ENCODE measurements at regions not wholly inside any gene's neighbourhood (a gene's known extent, or its start where the extent isn't known, plus 50 kb on each side); places are given as distances from the start of the nearest gene placed in this dataset.

DNA sequence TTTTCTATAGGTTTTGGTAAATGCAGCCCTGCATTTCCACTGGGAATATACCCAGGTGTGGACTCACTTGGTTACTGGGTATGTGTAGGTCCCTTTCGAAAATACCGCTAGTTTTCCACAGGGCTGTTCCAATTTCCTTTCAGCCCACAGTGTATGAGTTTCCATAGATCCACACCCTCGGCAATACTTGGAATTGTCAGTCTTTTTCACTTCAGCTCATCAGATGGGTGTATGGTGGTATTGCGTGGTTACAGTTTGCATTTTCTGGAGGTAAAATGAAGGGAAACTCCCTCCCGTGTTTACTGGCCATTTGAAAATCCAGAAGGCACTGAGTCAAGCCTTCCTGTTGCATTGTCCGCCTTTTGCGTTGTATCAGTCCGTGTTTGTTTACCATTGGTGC, 453.6 kb downstream of the CDH26 start:
- no peak overlapping the region for H3K27ac ChIP-seq
- no peak for TF ChIP-seq CTCF (conservative IDR thresholded peaks at IDR 0.05)

GRCh38 chr20:60420676-60421229, 462.5 kb downstream of the CDH26 start:
- no peak overlapping the region for H3K27ac ChIP-seq
- no peak for TF ChIP-seq CTCF (conservative IDR thresholded peaks at IDR 0.05)

DNA sequence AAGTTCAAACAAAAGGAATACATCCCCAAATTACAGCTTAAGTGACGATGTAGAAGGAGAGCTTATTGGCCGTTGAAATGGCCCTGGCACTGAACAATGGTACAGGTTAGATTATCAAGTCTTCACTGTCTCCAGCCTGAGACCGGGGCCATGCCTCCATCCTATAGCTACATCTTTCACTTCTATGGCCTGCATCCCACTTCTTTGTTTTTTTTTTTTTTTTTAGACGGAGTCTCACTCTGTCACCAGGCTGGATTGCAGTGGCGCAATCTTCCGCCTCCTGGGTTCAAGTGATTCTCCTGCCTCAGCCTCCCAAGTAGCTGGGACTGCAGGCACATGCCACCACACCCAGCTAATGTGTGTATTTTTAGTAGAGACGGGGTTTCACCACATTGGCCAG, 464.6 kb downstream of the CDH26 start:
- TF ChIP-seq CTCF (conservative IDR thresholded peaks at IDR 0.05), result no peak
- no peak overlapping the region for H3K27ac ChIP-seq

DNA sequence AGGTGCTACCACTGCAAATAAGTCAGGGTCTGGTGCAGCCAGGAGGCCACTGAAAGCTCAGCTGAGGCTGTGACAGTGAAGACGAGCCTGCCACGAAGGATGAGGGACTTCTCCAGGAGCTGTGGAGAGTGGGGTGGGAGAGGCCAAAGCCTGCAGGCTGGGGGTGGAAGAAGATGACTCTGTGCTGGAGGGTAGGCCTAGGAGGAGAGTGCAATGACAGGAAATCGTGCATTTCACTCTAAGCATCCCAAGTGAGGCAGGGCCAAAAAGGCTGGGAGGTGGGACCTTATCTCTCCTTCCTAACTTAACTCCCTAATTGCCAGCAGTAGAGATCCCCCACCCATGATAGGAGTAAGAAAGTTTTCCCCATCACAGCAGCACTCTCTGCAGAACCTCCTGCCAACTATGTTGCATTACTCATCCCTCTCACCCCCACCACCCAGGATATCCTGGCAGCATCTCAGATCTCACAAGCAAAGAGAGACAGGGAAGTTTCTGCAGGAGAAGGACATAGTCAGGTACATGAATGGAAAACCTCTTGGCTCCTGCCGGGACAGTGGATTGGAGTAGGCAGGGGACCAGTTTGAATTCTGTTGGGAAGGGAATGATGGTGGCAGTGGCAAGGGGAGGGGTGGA, 466.2 kb downstream of the CDH26 start:
- no peak overlapping the region for H3K27ac ChIP-seq

DNA sequence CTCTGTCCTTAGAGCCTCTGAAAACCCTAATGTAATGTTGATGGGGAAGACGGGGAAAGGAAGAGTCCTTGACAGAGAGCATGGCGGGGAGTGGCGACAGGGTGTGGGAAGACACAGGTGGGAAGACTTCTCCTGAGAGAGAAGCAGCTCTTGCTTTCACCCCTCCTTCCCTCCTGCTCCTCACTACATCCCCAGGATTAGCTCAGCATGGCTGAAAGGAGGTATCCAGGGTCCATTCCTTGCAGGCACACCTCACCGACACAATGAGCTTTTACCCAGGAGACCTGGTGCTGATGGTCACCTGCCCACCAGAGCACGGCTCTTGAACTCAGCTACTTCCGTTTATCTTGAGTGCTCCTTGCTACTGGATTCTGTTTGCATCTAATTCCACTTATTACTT, 469.3 kb downstream of the CDH26 start:
- no peak for TF ChIP-seq CTCF (conservative IDR thresholded peaks at IDR 0.05)
- H3K27ac ChIP-seq, result no peak overlapping the region

More for the DNA sequence above, 466.2 kb downstream of the CDH26 start:
- TF ChIP-seq CTCF (conservative IDR thresholded peaks at IDR 0.05), result no peak

GRCh38 chr20:60428651-60429050, 470.4 kb downstream of the CDH26 start:
- no peak overlapping the region for H3K27ac ChIP-seq
- no peak for TF ChIP-seq CTCF (conservative IDR thresholded peaks at IDR 0.05)

DNA sequence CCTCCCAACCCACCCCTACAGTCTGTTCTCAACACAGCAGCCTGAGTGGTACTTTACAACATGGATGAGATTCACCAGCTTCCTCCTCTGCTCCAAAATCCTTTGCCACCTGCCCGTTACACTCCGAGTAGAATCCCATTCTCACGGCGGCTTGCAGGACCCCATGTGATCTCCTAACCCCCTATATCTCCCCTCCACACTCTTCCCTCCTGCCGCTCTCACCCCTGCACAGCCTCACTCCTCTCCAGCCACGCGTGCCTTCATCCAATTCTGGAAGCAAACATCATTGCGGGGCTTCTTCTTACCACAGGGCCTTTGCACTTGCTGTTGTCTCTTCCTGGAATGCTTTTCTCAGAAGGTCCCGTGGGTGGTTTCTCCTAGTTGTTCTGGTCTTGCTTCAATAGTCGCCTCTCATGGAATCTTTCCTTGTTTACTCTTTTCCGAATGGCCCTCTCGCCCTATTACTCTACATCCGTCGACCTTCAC, 472.3 kb downstream of the CDH26 start:
- no peak overlapping the region for H3K27ac ChIP-seq
- no peak for TF ChIP-seq CTCF (conservative IDR thresholded peaks at IDR 0.05)
